ENCODE measurements at regions not wholly inside any gene's neighbourhood (a gene's known extent, or its start where the extent isn't known, plus 50 kb on each side); places are given as distances from the start of the nearest gene placed in this dataset.
"Not testable (repeated sequence)": the region's sequence is repeated elsewhere in the genome, so short reads cannot be mapped to it uniquely, and the experiment has no call there.

DNA sequence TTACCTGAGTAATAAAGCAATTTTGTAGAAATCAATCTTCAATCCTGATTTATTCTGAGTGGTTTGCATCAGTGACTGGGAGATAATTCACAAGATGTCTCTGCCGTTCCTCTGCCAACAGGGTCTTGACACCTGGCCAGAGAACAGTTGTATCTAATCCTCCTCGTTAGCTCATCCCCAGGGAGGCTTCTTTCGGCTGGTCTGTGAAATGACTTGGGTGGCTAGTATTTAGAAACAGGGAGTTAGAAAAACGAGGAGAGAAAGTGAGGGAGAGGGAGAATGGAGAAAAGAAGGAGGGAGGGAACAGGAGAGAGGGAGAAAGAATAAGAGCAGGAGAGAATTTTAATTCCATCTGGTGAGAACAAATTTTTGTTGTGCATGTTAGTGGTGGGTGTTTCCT lies 600.2 kb upstream of the TLE4 start:
- WGBS (ENCODE audit: insufficient coverage, low lambda C conversion rate), result 50% methylated on average over 3 of the region's 4 CpGs
- Histone ChIP-seq H3K27ac (ENCODE audit: low read length) (no peak overlapping the region), H3K27me3 (ENCODE audit: control insufficient read depth, insufficient read depth, low read length) (no peaks in the 10 kb centered on the region), H3K9me3 (ENCODE audit: control insufficient read depth, low read depth, low read length) (peaks cover 4% of the 10 kb centered on the region), H3K36me3 (ENCODE audit: control insufficient read depth, insufficient read depth, low read length) (no peaks in the 10 kb centered on the region), H3K4me3 (ENCODE audit: low read length) (no peak overlapping the region), H3K4me1 (ENCODE audit: control insufficient read depth, insufficient read depth, low read length) (no peaks in the 10 kb centered on the region)
- no peak for DNase-seq

DNA sequence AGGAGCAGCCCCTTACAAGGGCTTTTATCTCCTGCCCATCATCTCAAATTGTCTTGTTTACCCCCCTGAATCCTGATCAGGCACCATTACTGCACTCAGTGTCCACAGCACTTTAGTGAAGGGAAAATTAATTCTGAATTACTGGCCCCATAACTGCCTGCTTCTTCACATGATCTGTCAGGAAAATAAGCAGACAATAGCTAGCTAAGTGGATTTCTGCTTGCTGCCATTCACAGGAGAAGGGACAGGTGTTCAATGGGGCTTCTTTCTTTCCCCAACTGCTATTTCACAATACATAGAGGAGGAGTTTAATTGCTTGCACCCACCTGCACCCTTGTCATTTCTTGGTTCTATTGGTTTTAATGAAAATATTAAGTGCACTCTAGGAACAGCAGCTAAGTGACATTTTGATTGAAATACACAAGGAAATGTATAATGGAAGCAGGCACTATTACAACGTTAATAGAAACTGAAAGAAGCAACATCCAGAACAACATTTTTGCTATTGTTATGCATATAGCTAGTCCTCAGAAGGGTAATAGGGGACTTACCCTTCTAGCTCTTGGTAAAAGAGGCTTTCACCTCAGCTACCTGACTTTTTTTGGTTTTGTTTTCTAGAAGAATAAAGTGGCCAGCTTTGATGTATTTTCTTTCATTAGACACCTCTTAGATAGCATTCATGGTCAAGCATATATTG lies 599.3 kb upstream of the TLE4 start:
- 20% methylated on average over 1 of the region's 1 CpG for WGBS (ENCODE audit: insufficient coverage, low lambda C conversion rate)
- no peak for DNase-seq
- H3K36me3 ChIP-seq (ENCODE audit: control insufficient read depth, insufficient read depth, low read length), result no peaks in the 10 kb centered on the region
- no peaks in the 10 kb centered on the region for H3K4me1 ChIP-seq (ENCODE audit: control insufficient read depth, insufficient read depth, low read length)
- no peaks in the 10 kb centered on the region for H3K27me3 ChIP-seq (ENCODE audit: control insufficient read depth, insufficient read depth, low read length)
- peaks cover 4% of the 10 kb centered on the region for H3K9me3 ChIP-seq (ENCODE audit: control insufficient read depth, low read depth, low read length)
- H3K4me3 ChIP-seq (ENCODE audit: low read length), result no peak overlapping the region
- no peak overlapping the region for H3K27ac ChIP-seq (ENCODE audit: low read length)

DNA sequence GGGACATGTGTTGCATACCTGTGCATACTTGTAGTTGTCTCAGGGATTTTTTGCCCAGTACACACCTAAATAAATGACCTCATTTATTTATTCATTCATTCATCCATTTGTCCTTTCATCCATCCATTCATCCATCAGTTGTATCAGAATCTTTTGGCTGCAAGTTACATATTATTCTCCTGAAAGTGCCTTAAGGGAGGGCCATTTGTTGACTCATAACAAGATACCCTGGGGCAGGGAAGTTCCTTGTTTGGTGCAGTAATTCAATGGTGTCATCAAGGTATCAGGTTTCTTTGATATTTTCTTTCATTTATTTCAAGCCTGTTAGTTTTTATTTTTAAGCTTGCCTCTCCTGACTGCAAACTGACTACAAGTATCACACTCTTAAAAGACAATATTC lies 597.9 kb upstream of the TLE4 start:
- DNase-seq, result no peak
- Histone ChIP-seq H3K27me3 (ENCODE audit: control insufficient read depth, insufficient read depth, low read length) (no peaks in the 10 kb centered on the region), H3K9me3 (ENCODE audit: control insufficient read depth, low read depth, low read length) (no peaks in the 10 kb centered on the region), H3K36me3 (ENCODE audit: control insufficient read depth, insufficient read depth, low read length) (no peaks in the 10 kb centered on the region), H3K4me1 (ENCODE audit: control insufficient read depth, insufficient read depth, low read length) (no peaks in the 10 kb centered on the region), H3K27ac (ENCODE audit: low read length) (no peak overlapping the region), H3K4me3 (ENCODE audit: low read length) (no peak overlapping the region)

DNA sequence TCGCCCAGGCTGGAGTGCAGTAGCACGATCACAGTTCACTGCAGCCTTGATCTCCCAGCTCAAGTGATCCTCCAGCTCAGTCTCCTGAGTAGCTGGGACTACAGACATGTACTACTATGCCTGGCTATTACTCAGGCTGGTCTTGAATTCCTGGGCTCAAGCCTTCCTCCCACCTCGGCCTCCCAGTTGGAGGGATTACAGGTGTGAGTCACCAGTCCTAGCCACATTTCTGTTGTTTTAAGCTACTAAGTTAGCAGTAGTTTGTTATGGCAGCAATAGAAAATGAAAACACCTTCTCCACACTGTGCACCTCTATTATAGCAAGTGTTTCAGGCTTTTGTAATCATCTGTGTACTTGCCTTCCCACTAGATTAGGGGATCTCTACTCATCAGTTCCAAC lies 588.9 kb upstream of the TLE4 start:
- Histone ChIP-seq H3K4me3 (ENCODE audit: low read length) (no peak overlapping the region), H3K27ac (ENCODE audit: low read length) (no peak overlapping the region), H3K9me3 (ENCODE audit: control insufficient read depth, low read depth, low read length) (no peaks in the 10 kb centered on the region), H3K4me1 (ENCODE audit: control insufficient read depth, insufficient read depth, low read length) (no peaks in the 10 kb centered on the region), H3K36me3 (ENCODE audit: control insufficient read depth, insufficient read depth, low read length) (no peaks in the 10 kb centered on the region), H3K27me3 (ENCODE audit: control insufficient read depth, insufficient read depth, low read length) (no peaks in the 10 kb centered on the region)
- WGBS (ENCODE audit: insufficient coverage, low lambda C conversion rate), result no CpG with 5 or more reads among the region's 3 CpGs
- no peak for DNase-seq

DNA sequence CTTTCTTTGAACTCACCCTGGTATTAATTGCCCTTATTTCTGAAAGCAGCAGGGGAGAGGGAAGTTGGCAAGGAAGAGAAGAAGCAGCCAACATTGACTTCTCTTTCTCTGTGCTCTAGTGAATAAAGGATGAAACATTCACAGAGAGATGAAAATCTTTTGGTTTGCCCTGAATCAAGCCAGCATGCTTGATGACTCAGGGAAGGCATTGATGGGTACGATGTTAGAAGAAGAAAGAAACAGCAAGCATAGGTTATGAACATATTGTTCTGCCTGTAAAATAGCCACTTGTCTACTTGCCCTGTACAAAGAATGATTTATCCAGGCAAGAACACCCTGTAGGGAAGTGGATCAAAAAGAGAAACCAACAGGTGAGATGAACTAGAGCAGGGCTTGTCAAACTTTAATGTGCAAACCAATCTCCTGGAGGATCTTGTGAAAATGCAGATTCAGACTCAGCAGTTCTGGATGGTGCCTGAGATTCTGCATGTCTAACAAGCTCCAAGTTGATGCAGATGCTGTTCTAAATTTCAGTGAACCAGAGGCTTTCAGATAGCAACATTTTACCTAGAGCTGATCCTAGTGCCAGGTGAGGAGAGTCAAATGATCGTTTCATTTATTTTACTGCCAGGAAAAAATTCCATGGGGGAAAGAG lies 586.6 kb upstream of the TLE4 start:
- no peak for DNase-seq
- H3K4me1 ChIP-seq (ENCODE audit: control insufficient read depth, insufficient read depth, low read length), result no peaks in the 10 kb centered on the region
- H3K9me3 ChIP-seq (ENCODE audit: control insufficient read depth, low read depth, low read length), result no peaks in the 10 kb centered on the region
- H3K27ac ChIP-seq (ENCODE audit: low read length), result no peak overlapping the region
- H3K36me3 ChIP-seq (ENCODE audit: control insufficient read depth, insufficient read depth, low read length), result no peaks in the 10 kb centered on the region
- H3K4me3 ChIP-seq (ENCODE audit: low read length), result no peak overlapping the region
- 82% methylated on average over 2 of the region's 2 CpGs for WGBS (ENCODE audit: insufficient coverage, low lambda C conversion rate)
- no peaks in the 10 kb centered on the region for H3K27me3 ChIP-seq (ENCODE audit: control insufficient read depth, insufficient read depth, low read length)

DNA sequence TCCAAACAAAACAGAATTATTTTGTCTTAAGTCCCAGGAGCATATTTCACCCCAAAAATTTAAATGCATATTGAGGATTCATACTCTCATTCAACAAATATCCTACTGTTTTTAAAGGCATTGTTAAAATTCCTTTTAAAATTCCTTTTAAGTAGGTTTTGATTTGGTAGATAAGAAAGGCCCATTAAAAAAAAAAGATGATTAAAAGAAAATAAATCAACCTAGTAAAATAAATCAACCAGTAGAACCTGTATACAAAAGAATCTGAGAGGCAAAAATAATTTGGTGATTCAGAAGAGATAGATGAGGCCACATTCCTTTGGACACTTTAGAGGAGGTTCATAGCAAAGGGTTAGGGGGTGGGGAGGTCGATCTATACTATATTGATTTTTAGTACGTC lies 585.3 kb upstream of the TLE4 start:
- no peak overlapping the region for H3K4me3 ChIP-seq (ENCODE audit: low read length)
- H3K9me3 ChIP-seq (ENCODE audit: control insufficient read depth, low read depth, low read length), result no peaks in the 10 kb centered on the region
- WGBS (ENCODE audit: insufficient coverage, low lambda C conversion rate), result 83% methylated on average over 1 of the region's 2 CpGs
- no peaks in the 10 kb centered on the region for H3K27me3 ChIP-seq (ENCODE audit: control insufficient read depth, insufficient read depth, low read length)
- no peak for DNase-seq
- no peak overlapping the region for H3K27ac ChIP-seq (ENCODE audit: low read length)
- H3K36me3 ChIP-seq (ENCODE audit: control insufficient read depth, insufficient read depth, low read length), result no peaks in the 10 kb centered on the region
- H3K4me1 ChIP-seq (ENCODE audit: control insufficient read depth, insufficient read depth, low read length), result no peaks in the 10 kb centered on the region

DNA sequence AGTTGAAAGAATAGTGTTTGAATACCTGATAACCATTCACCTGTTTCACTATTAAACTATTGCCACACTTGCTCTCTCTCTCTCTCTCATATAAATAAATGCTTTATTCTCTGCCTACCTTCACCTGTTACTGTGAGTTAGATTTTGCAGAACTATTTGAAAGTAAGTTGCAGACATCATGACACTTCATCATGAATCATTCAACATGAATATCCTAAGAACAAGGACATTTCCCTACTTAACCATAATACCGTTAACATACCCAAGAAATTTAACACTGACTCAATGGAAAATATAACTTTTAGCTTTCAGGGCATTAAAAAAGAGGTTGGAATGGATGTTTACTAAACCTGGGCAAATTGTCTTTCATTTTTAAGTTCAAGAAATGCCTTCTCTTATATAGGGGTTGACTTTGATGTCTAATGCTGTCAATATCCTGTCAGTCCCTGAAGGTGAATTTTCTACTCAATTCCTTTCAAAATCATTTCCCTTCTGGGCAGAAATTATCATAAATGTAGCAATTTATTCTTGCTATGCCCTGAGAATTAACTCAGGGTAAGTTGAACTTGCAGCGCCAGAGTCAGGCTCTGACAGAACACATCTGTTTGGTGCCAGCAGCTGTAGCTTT lies 582.6 kb upstream of the TLE4 start:
- Histone ChIP-seq H3K27ac (ENCODE audit: low read length) (no peak overlapping the region), H3K4me3 (ENCODE audit: low read length) (no peak overlapping the region), H3K9me3 (ENCODE audit: control insufficient read depth, low read depth, low read length) (no peaks in the 10 kb centered on the region), H3K4me1 (ENCODE audit: control insufficient read depth, insufficient read depth, low read length) (no peaks in the 10 kb centered on the region), H3K27me3 (ENCODE audit: control insufficient read depth, insufficient read depth, low read length) (no peaks in the 10 kb centered on the region), H3K36me3 (ENCODE audit: control insufficient read depth, insufficient read depth, low read length) (no peaks in the 10 kb centered on the region)
- WGBS (ENCODE audit: insufficient coverage, low lambda C conversion rate), result 80% methylated on average over 1 of the region's 2 CpGs
- DNase-seq, result no peak

DNA sequence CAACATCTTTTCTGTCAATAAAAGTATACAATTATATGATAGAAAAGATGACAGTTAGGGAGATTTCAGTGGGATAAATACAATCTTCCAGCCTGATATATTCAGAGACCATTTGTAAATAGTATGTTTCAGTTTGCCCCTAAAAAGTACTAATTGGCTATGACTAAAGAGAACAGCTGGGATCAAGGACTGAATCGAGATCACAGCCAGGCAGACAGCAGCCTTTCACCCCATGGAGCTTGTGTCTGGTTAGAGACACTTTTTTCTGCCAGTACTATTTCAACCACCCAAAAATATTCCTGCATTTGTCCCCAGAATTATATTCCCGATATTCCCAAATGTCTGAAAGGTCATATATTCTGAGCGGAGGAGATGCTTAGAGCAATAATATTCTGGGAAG lies 577.3 kb upstream of the TLE4 start:
- DNase-seq, result no peak
- Histone ChIP-seq H3K27ac (ENCODE audit: low read length) (no peak overlapping the region), H3K4me1 (ENCODE audit: control insufficient read depth, insufficient read depth, low read length) (no peaks in the 10 kb centered on the region), H3K27me3 (ENCODE audit: control insufficient read depth, insufficient read depth, low read length) (no peaks in the 10 kb centered on the region), H3K36me3 (ENCODE audit: control insufficient read depth, insufficient read depth, low read length) (no peaks in the 10 kb centered on the region), H3K4me3 (ENCODE audit: low read length) (no peak overlapping the region), H3K9me3 (ENCODE audit: control insufficient read depth, low read depth, low read length) (no peaks in the 10 kb centered on the region)
- WGBS (ENCODE audit: insufficient coverage, low lambda C conversion rate), result 100% methylated on average over 1 of the region's 3 CpGs

DNA sequence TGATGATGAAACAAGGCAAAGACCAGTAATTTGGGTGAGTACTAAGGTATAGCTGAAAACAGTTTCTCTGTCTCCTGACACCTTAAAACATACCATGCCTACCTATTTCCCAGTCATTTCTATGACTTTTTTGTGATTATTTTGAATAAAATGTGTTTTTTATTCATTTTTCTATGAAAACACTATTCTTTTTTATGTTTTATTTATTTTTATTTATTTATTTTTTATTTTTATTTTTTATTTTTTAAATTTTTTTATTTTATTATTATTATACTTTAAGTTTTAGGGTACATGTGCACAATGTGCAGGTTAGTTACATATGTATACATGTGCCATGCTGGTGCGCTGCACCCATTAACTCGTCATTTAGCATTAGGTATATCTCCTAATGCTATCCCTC lies 576.8 kb upstream of the TLE4 start:
- not testable (repeated sequence) for H3K27me3 ChIP-seq (ENCODE audit: control insufficient read depth, insufficient read depth, low read length); H3K36me3 ChIP-seq (ENCODE audit: control insufficient read depth, insufficient read depth, low read length); H3K27ac ChIP-seq (ENCODE audit: low read length); H3K4me1 ChIP-seq (ENCODE audit: control insufficient read depth, insufficient read depth, low read length); H3K9me3 ChIP-seq (ENCODE audit: control insufficient read depth, low read depth, low read length); H3K4me3 ChIP-seq (ENCODE audit: low read length); DNase-seq
- whole genome bisulfite sequencing (ENCODE audit: insufficient coverage, low lambda C conversion rate), result no CpG with 5 or more reads among the region's 2 CpGs

DNA sequence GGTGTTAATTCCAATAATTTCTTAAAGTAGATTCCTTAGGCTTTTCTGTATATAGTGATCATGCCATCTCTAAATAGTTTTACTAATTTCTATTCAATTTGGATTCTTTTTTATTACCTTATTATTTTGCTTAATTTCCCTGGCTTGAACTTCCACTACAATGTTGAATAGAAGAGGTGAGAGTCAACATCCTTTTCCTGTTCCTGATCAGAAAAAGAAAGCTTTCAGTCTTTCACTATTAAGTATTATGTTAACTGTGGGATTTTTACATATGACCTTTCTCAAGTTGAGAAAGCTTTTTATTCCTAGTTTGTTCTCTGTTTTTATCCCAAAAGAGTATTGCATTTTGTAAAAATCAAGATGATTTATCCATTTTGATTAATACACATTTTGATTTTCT lies 574.5 kb upstream of the TLE4 start:
- Histone ChIP-seq H3K4me3 (ENCODE audit: low read length) (no peak overlapping the region), H3K36me3 (ENCODE audit: control insufficient read depth, insufficient read depth, low read length) (no peaks in the 10 kb centered on the region), H3K4me1 (ENCODE audit: control insufficient read depth, insufficient read depth, low read length) (no peaks in the 10 kb centered on the region), H3K27me3 (ENCODE audit: control insufficient read depth, insufficient read depth, low read length) (no peaks in the 10 kb centered on the region), H3K9me3 (ENCODE audit: control insufficient read depth, low read depth, low read length) (no peaks in the 10 kb centered on the region), H3K27ac (ENCODE audit: low read length) (no peak overlapping the region)
- no peak for DNase-seq

Data from large intestine (tissue), 3 donors.